ENCODE measurements at regions not wholly inside any gene's neighbourhood (a gene's known extent, or its start where the extent isn't known, plus 50 kb on each side); places are given as distances from the start of the nearest gene placed in this dataset.
A peak's percentile ranks its signal among the peaks of the same experiment; 100 is the strongest.
"Not testable (repeated sequence)": the region's sequence is repeated elsewhere in the genome, so short reads cannot be mapped to it uniquely, and the experiment has no call there.

GRCh38 chr4:38281371-38282071, 321.3 kb downstream of the PTTG2 start:
- no peak overlapping the region for H3K4me3 Mint-ChIP-seq
- H3K27ac Mint-ChIP-seq, result no peak overlapping the region
- no peak for ATAC-seq
- no peaks in the 10 kb centered on the region for H3K27me3 Mint-ChIP-seq
- H3K4me1 Mint-ChIP-seq, result no peaks in the 10 kb centered on the region
- no peaks in the 10 kb centered on the region for H3K9me3 Mint-ChIP-seq
- H3K36me3 Mint-ChIP-seq, result no peaks in the 10 kb centered on the region

GRCh38 chr4:38283724-38284123, 323.5 kb downstream of the PTTG2 start:
- H3K27me3 Mint-ChIP-seq, result no peaks in the 10 kb centered on the region
- no peak overlapping the region for H3K27ac Mint-ChIP-seq
- H3K4me1 Mint-ChIP-seq, result no peaks in the 10 kb centered on the region
- H3K36me3 Mint-ChIP-seq, result no peaks in the 10 kb centered on the region
- no peak for ATAC-seq
- no peak overlapping the region for H3K4me3 Mint-ChIP-seq
- H3K9me3 Mint-ChIP-seq, result no peaks in the 10 kb centered on the region

- Mint-ChIP-seq H3K4me1 (no peaks in the 10 kb centered on the region), H3K27me3 (no peaks in the 10 kb centered on the region), H3K36me3 (no peaks in the 10 kb centered on the region), H3K4me3 (no peak overlapping the region), H3K9me3 (no peaks in the 10 kb centered on the region), H3K27ac (no peak overlapping the region)
- ATAC-seq, result no peak
Observed at GRCh38 chr4:38284294-38285030, 324.3 kb downstream of the PTTG2 start.

GRCh38 chr4:38287101-38287851, 327.1 kb downstream of the PTTG2 start:
- no peak overlapping the region for H3K27ac Mint-ChIP-seq
- no peaks in the 10 kb centered on the region for H3K36me3 Mint-ChIP-seq
- peaks cover 13% of the 10 kb centered on the region for H3K27me3 Mint-ChIP-seq
- no peaks in the 10 kb centered on the region for H3K9me3 Mint-ChIP-seq
- no peaks in the 10 kb centered on the region for H3K4me1 Mint-ChIP-seq
- H3K4me3 Mint-ChIP-seq, result no peak overlapping the region
- no peak for ATAC-seq

GRCh38 chr4:38289553-38289952, 329.4 kb downstream of the PTTG2 start:
- no peak overlapping the region for H3K4me3 Mint-ChIP-seq
- H3K9me3 Mint-ChIP-seq, result peaks cover 5% of the 10 kb centered on the region
- peaks cover 29% of the 10 kb centered on the region for H3K27me3 Mint-ChIP-seq
- no peaks in the 10 kb centered on the region for H3K4me1 Mint-ChIP-seq
- no peak for ATAC-seq
- no peak overlapping the region for H3K27ac Mint-ChIP-seq
- no peaks in the 10 kb centered on the region for H3K36me3 Mint-ChIP-seq

- H3K36me3 Mint-ChIP-seq, result no peaks in the 10 kb centered on the region
- H3K4me3 Mint-ChIP-seq, result no peak overlapping the region
- H3K9me3 Mint-ChIP-seq, result peaks cover 8% of the 10 kb centered on the region
- peaks cover 29% of the 10 kb centered on the region for H3K27me3 Mint-ChIP-seq
- no peak for ATAC-seq
- H3K27ac Mint-ChIP-seq, result no peak overlapping the region
- H3K4me1 Mint-ChIP-seq, result no peaks in the 10 kb centered on the region
Observed at GRCh38 chr4:38290366-38290765, 330.2 kb downstream of the PTTG2 start.

GRCh38 chr4:38290914-38291313, 330.7 kb downstream of the PTTG2 start:
- Mint-ChIP-seq H3K9me3 (peaks cover 8% of the 10 kb centered on the region), H3K4me1 (no peaks in the 10 kb centered on the region), H3K27ac (no peak overlapping the region), H3K36me3 (no peaks in the 10 kb centered on the region), H3K27me3 (peaks cover 29% of the 10 kb centered on the region), H3K4me3 (no peak overlapping the region)
- ATAC-seq, result no peak

GRCh38 chr4:38292529-38292928, 332.3 kb downstream of the PTTG2 start:
- Mint-ChIP-seq H3K27me3 (peaks cover 29% of the 10 kb centered on the region), H3K4me3 (no peak overlapping the region), H3K27ac (no peak overlapping the region), H3K4me1 (no peaks in the 10 kb centered on the region), H3K36me3 (peaks cover 8% of the 10 kb centered on the region), H3K9me3 (peaks cover 14% of the 10 kb centered on the region)
- ATAC-seq, result no peak

GRCh38 chr4:38294238-38294637, 334.0 kb downstream of the PTTG2 start:
- H3K27ac Mint-ChIP-seq, result no peak overlapping the region
- peaks cover 23% of the 10 kb centered on the region for H3K9me3 Mint-ChIP-seq
- no peak for ATAC-seq
- H3K4me1 Mint-ChIP-seq, result no peaks in the 10 kb centered on the region
- peaks cover 15% of the 10 kb centered on the region for H3K36me3 Mint-ChIP-seq
- peaks cover 29% of the 10 kb centered on the region for H3K27me3 Mint-ChIP-seq
- no peak overlapping the region for H3K4me3 Mint-ChIP-seq

GRCh38 chr4:38297061-38297460, 336.9 kb downstream of the PTTG2 start:
- H3K27ac Mint-ChIP-seq, result no peak overlapping the region
- peaks cover 39% of the 10 kb centered on the region for H3K36me3 Mint-ChIP-seq
- H3K9me3 Mint-ChIP-seq, result peaks cover 44% of the 10 kb centered on the region
- ATAC-seq, result no peak
- H3K4me3 Mint-ChIP-seq, result no peak overlapping the region
- peaks cover 18% of the 10 kb centered on the region for H3K27me3 Mint-ChIP-seq
- no peaks in the 10 kb centered on the region for H3K4me1 Mint-ChIP-seq

- no peak for ATAC-seq
- Mint-ChIP-seq H3K27me3 (no peaks in the 10 kb centered on the region), H3K4me1 (no peaks in the 10 kb centered on the region), H3K27ac (no peak overlapping the region), H3K36me3 (peaks cover 45% of the 10 kb centered on the region), H3K9me3 (peaks cover 47% of the 10 kb centered on the region), H3K4me3 (no peak overlapping the region)
Observed at GRCh38 chr4:38298868-38299713, 338.9 kb downstream of the PTTG2 start.

- H3K27me3 Mint-ChIP-seq, result no peaks in the 10 kb centered on the region
- no peak overlapping the region for H3K4me3 Mint-ChIP-seq
- peaks cover 17% of the 10 kb centered on the region for H3K4me1 Mint-ChIP-seq
- peaks cover 40% of the 10 kb centered on the region for H3K9me3 Mint-ChIP-seq
- ATAC-seq, result no peak
- H3K27ac Mint-ChIP-seq, result no peak overlapping the region
- peaks cover 37% of the 10 kb centered on the region for H3K36me3 Mint-ChIP-seq
Observed at GRCh38 chr4:38302910-38303309, 342.7 kb downstream of the PTTG2 start.

- not testable (repeated sequence) for H3K27me3 Mint-ChIP-seq, H3K4me3 Mint-ChIP-seq, ATAC-seq
- Mint-ChIP-seq H3K36me3 (peaks cover 28% of the 10 kb centered on the region), H3K27ac (peak overlapping the region; percentile 13), H3K4me1 (peaks cover 27% of the 10 kb centered on the region), H3K9me3 (peaks cover 30% of the 10 kb centered on the region)
Observed at GRCh38 chr4:38304460-38304859, 344.3 kb downstream of the PTTG2 start.

GRCh38 chr4:38306482-38307071, 346.4 kb downstream of the PTTG2 start:
- H3K27ac Mint-ChIP-seq, result peak overlapping the region; percentile 74
- peaks cover 11% of the 10 kb centered on the region for H3K36me3 Mint-ChIP-seq
- peaks cover 17% of the 10 kb centered on the region for H3K9me3 Mint-ChIP-seq
- peak overlapping the region; percentile 10 for H3K4me3 Mint-ChIP-seq
- peaks cover 48% of the 10 kb centered on the region for H3K4me1 Mint-ChIP-seq
- ATAC-seq, result peak; percentile 77
- no peaks in the 10 kb centered on the region for H3K27me3 Mint-ChIP-seq
